HS-5 (cell line): ENCODE measurements at regions not wholly inside any gene's neighbourhood (a gene's known extent, or its start where the extent isn't known, plus 50 kb on each side); places are given as distances from the start of the nearest gene placed in this dataset.
"Not testable (repeated sequence)": the region's sequence is repeated elsewhere in the genome, so short reads cannot be mapped to it uniquely, and the experiment has no call there.

Experiments used
- DNase-seq: peaks from one replicate; pipeline ENCODE4 v3.0.0-alpha.2; 2012; ENCODE audit warnings: low read depth

GRCh38 chr12:116430911-116431565, 128.1 kb upstream of the MAP1LC3B2 start:
- no peak for DNase-seq

DNA sequence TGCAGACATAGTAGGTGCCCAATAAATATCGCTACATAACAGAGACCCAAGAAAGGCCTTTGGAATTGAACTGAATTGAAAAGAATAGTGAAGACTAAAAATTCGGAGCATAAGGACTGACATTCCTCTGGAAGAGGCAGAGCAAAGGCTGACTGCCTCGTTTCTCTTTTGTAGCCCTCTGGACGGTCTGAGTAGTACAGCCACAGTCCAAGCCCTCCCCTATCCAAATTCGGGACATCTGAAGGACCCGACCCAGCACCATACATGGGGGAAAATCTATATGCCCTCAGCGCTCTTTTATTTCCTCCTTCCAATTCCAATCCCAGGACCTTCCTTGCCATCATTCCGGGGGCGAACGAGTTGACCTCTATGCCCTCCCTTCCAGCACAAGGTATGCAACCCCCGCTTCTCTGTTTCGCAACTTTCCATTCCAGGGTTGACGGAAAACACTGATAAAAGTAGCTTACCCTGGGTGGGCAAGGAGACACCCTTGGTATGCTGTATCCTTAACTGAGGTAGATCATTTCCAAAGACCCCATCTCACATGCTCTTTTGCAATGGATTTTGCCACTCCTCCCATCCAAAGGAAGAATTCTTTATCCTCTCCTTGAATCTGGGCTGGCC, 127.4 kb upstream of the MAP1LC3B2 start:
- DNase-seq: no peak

DNA sequence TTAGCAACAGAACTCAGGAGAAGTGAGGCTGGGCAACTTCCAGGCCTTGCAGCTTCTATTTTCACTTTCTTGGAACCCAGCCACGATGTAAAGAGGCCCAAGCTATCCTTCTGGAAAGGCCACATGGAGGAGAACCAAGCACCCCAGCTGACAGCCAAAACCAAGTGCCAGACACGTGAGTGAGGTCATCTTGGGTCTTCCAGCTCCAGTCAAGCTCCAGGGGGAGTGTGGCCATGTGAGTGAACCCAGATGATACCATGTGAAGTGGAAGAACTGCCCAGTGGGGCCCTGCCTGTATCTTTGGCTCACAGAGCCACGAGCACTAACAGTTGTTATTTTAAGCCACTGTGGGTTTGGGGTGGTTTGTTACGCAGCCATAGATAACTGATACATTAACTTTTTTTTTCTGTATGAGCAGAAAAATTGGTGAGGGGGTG, 126.8 kb upstream of the MAP1LC3B2 start:
- no peak for DNase-seq

DNA sequence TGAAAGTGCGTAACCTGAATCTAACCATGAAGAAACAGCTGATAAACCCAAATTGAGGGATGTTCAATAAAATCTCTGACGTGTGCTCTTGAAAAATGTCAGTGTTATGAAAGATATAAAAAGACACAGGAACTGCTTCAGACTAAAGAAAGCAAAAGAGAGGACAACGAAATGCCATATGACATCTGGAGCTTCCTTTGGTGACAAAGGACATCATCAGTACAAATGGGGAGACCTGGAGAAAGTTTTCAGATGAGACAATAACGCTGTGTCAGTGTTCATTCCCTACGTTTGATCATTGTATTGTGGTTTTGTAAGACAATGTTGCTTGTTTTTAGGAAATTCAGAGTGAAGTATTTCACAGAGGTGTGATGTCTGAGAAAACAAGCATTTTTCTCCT, 125.9 kb upstream of the MAP1LC3B2 start:
- DNase-seq: no peak

DNA sequence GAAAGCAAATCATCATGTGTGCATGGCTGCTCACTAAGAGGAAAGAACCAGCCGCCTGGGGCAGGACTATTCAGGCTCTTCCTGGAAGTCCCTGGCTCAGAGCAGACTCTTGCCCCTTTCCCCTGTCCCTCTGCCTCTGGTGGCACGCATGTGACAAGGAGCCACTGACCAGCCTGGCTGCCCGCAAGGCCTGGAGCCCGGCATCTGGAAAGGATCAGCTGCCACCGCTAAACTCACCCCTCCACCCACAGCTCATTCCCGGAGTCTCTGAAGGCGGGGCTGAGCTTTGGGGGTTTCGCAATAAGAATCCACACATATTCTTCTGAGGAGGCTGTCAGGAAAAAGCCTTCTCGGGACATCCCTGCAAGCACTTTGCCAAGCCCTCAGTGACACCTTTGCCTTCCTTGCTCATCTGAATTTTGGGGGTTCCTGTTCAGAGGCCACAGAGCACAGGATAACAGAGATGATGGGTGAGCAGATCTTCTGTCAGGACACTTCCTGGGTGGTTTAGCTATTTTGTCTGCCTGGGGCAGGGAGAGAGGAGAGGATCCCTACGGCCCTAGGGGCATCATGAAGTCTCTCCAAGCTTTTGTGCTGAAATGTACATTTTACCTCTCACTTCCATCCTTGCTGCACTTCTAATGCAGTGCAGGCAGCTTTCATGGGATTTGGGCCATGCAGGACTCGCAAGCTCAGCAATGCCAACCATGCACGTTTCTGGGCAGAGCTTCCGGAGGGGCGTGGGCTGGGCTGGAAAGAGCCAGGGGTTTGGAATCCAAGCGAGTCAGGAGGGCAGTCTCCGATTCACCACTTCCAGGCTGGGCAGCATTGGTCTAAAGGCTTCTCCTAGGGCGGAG, 124.8 kb upstream of the MAP1LC3B2 start:
- DNase-seq: peak; percentile 80

- DNase-seq: no peak
Observed at GRCh38 chr12:116435984-116436383, 123.2 kb upstream of the MAP1LC3B2 start.

GRCh38 chr12:116436561-116437249, 122.5 kb upstream of the MAP1LC3B2 start:
- no peak for DNase-seq

DNA sequence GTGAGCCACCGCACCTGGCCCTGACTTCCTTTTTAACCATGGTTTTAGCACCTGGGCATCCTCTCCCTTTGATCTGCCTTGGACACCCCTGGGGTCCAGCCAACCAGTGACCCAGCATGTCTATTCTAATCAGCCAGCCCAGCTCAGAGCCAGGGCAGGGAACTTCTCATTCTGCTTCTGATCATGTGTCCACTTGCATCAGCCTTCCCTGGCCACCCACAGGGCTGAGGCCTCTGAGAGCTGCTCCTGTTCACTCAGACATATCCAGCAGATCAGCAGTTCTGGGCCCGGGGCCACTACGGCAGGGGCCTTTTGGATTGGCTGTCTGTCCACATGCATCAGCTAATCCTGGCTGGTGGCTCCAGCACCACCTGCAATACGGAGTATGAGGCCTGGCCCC, 117.9 kb upstream of the MAP1LC3B2 start:
- no peak for DNase-seq

DNA sequence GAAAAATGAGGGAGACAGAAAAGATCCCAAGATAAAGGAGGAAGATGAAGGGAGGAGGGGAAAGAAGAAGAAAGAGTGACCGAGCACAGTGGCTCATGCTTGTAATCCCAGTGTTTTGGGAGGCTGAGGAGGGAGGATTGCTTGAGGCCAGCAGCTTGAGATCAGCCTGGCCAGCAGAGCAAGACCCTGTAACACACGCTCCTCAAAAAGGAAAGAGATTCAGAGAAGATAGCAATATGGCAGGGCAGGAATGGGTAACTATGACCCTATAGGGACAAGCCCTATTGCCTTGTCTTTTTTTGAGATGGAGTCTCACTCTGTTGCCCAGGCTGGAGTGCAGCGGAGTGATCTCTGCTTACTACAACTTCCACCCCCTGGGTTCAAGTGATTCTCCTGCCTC, 116.9 kb upstream of the MAP1LC3B2 start:
- DNase-seq: no peak

- DNase-seq: no peak
Observed at GRCh38 chr12:116442946-116443345, 116.2 kb upstream of the MAP1LC3B2 start.

DNA sequence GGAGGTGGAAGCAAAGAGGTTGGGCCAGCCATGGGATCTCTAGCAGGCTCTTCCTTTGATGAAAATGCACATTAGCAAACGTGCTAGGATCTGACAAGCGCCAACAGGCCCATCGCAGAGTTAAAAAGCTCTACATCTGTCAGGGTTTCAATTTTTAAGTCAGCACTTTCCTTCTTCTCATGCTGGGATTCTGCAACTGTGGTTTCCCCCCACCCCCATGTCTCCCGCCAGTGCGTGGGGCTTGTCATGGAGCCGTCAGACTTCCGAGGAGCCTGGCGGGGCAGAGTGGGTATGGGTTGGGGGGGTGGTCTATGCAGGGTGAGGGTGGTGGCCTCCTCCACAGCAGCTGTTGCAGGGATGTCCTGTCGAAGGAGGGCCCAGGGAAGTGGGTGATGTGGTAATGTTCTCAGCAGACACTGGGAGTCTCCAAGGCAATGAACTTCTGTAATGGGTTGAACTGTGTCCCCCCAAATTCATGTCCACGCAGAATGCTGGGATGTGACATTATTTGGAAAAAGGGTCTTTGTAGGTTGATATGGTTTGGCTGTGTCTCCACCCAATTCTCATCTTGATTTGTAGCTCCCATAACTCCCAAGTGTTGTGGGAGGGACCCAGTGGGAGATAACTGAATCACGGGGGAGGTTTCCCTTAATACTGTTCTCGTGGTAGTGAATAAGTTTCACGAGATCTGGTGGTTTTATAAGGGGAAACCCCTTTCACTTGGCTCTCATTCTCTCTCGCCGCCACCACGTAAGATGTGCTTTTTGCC, 115.2 kb upstream of the MAP1LC3B2 start:
- DNase-seq: no peak

GRCh38 chr12:116444590-116444943, 114.6 kb upstream of the MAP1LC3B2 start:
- no peak for DNase-seq

DNA sequence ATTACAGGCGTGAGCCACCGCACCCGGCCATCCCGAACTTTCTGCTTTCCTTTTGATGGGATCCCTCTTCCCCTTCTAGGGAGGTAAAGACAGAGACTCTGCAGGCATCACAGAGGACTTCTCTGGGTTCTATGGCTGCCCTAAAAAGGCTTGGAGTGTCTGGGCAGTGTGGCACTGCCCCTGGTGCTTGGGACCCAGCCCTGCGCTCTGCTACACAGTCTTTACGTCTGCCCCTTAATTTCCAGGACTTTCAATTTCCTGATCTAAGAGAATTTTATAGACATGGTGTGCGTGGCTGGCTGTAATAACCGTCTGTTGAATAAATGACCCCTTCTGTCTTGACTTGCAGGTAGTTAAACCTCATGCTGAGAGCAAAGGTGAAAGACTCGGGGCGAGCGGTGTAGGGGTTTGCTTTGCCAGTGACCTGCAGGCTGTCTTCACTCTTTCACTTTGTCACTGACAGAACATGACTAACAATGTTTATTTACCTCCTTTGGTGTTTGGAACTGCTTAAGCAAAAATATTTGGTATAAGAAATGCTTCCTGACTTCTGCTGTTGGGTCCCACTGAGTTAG, 110.9 kb upstream of the MAP1LC3B2 start:
- DNase-seq: no peak

GRCh38 chr12:116450406-116450910, 108.7 kb upstream of the MAP1LC3B2 start:
- DNase-seq: no peak

GRCh38 chr12:116452975-116453374, 106.2 kb upstream of the MAP1LC3B2 start:
- not testable (repeated sequence) for DNase-seq

DNA sequence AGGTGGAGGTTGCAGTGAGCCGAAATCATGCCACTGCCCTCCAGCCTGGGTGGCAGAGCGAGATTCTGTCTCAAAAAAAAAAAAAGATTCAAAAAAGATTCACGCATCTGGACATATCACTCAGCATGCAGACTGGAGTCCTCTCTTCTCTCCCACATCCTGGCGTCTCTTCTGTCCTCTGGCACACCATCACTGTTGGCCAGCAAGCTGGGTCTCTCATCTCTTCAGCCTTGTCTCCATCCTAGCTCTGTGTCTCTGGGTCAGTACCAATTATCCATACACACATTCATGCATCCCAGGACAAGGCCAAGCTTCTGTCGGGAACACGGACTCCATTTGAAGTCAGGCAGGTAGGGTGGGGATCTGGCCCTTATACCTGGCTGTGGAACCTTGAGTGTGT, 105.5 kb upstream of the MAP1LC3B2 start:
- no peak for DNase-seq

DNA sequence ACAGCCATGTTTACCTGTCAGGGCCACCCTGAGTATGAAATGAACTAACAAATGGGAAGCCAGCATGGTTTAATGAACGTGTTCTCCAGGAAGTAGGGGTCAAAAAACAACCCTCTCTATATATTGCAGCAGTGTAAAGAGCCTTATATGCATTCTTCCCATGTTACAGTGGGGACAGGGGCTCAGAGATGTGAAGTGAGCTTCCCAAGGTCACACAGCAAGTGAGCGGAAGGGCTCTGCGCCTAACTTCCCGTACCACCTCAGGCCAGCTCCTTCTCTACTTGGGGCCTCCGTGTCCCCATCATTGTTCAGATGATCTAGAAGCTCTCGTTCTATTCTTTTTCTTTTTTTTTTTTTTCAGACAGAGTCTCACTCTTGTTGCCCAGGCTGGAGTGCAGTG, 105.1 kb upstream of the MAP1LC3B2 start:
- no peak for DNase-seq

GRCh38 chr12:116454950-116455447, 104.2 kb upstream of the MAP1LC3B2 start:
- DNase-seq: peak; percentile 95

DNA sequence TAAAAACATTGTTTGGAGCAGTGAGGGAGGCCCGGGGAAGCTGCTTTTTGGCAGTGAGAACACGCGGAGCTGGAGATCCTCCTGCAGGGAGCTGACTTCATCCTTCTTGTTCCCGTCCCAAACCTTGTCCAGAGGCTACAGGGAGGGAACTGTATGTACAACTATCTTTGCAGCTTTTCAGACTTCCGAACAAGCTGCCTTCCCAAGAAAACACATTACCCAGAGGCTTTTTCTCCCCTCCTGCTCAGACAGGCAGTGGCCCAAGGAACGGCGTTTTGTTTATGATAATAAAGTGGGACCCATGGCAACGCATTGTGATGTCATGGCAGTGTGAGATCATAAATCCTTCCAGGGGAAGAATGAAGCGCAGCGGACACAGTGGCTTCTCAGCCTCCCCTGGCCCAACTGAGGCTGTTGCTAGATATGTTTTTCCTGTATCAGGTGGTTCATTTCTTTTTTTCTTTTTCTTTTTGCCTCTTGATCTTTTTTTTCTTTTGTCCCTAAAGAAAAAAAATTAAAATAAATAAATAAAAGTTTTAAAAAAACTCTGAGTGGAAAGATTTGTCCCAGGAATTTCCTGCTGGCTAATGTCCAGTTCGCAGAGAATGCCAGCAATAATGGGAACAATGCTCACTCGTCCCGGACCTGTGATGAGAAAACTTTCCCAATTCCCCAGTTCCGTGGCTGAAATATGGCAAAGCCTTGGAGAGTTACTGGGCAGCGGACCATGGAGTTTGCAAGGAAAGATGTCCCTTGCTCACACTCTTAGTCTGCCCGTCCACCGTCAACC, 103.4 kb upstream of the MAP1LC3B2 start:
- peak; percentile 45 for DNase-seq
